Activated CD4-positive, CD25-positive, alpha-beta regulatory T cell treated with anti-CD3 and anti-CD28 coated beads, Interleukin-2, amount 50 U/mL, for 24 hours (primary cell): ENCODE measurements at regions not wholly inside any gene's neighbourhood (a gene's known extent, or its start where the extent isn't known, plus 50 kb on each side); places are given as distances from the start of the nearest gene placed in this dataset.
A peak's percentile ranks its signal among the peaks of the same experiment; 100 is the strongest.
"Not testable (repeated sequence)": the region's sequence is repeated elsewhere in the genome, so short reads cannot be mapped to it uniquely, and the experiment has no call there.

ENCODE experiments used
- ATAC-seq, 2 donors: fragments of 150-1000 bp; cut with Tn5 transposase; one replicate each; pipeline ENCODE4 v1.10.0; 2021; ENCODE audit warnings: mild to moderate bottlenecking in 1 of 2, moderate library complexity in 1 of 2

DNA sequence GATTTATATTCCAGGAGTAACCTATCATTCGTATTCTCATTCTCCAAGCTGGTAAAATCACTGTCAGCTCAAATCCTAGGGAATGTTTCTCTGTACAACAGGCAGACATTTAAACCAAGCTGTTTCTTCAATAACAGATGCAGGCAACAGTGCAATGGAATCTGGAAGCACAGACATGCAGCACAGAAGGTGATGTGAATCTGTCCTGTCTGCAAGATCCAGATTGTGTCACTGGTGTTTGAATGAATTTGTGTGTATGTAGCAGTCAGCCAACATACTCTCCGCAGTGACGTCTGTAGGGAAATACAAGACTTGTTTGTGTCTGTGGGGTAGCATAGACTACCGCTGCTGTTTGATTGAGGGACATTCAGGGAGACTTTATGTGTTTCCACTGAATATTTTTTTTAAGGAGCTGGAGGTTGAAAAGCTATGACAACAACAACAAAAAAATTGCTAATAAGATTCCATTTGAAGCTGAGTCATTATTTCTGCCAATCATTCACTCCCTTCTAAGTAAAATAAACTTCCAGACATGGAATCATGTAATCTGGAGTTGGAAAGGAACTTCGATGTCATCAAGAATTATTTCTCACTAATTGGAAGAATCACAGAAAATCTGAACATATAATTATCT is 122.9 kb upstream of the MYO3A start:
- ATAC-seq: no peak

DNA sequence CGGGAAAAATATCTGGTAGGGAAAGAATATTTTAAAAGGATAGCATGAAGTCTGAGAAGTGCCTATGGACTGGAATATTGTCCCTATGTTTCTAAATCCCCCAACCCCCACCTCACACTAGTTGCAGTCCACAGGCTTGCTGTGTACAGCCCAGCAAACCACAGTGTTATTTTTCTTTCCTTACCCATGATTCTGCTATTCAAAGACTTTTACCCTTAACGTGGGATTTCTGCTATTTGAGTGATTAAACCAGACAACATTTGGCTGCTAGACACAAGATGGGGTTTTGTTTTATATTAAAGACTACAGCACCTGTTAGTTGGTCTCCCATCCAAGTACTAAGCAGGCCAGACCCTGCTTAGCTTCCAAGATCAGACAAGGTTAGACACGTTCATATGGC is 120.5 kb upstream of the MYO3A start:
- no peak for ATAC-seq

DNA sequence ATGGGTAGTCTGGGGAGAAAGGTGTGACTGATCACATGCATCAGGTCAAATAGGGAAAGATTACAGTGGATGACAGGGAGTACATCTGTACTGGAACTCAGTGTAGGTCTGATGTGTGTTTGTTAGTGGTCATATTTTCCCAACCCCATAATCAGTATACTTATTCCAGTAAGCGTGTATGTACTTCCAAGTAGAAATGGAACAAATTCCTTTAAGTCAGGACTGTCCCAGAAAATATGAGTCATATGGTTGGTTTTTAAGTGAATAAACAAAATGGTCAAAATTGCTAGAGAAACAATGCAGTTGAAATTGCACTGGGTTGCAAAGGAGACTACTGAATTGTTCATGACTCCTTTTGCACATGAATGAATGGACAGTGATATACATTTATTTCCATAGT is 118.8 kb upstream of the MYO3A start:
- peak in 1 of 2 donors; percentile 13 for ATAC-seq

DNA sequence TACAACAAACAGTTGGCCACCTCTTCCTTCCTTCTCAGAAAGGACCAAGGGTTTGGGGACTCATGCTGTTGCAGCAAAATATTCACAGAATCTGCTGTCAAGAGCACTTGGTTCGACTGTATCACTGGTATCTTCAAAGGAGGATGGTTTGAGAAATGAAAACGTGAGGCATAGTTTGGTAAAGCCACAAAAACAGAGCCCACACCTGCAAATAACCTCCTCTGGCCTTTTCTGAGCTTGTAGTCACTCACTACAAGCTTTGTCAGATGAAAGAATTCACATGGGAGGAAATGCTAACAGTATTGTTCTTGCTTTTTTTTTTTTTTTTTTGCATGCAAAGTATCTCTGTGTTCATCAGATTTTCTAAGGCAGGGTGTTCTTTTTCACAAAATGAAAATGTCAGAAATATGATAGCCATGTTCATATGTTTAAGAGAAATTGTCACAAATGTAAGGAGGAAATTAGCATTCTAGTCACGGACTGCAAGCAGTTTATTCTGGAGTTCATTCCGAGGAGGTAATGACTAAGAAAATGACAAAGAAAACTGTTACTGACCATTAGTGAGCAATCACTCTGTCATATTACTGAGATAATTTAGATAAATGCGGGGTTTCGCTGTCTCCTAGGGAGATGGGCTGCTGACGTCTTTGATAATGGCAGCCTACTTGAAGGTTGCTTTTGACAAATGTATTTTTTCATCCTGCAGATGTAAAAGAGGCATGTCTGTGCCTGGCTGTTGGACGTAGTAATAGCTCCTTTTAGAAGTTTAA is 117.8 kb upstream of the MYO3A start:
- ATAC-seq: no peak

DNA sequence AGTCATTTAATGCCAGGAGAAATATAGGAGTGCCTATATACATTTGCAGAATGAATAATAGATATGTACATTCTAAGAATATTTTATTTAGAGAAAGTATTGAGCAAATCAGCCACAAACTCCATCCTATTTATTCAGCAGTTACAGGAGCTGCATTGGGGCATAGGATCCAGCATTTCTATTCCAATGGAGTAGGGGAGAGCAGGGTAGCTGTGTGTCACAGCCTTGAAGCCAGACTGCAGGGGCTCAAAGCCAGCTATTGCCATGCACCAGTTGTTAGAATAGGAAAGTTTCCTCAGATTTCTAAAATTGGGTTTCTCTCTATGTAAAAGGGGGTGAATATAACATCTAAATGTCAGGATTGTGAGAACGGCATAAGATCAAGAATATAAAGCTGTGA is 116.8 kb upstream of the MYO3A start:
- no peak for ATAC-seq

DNA sequence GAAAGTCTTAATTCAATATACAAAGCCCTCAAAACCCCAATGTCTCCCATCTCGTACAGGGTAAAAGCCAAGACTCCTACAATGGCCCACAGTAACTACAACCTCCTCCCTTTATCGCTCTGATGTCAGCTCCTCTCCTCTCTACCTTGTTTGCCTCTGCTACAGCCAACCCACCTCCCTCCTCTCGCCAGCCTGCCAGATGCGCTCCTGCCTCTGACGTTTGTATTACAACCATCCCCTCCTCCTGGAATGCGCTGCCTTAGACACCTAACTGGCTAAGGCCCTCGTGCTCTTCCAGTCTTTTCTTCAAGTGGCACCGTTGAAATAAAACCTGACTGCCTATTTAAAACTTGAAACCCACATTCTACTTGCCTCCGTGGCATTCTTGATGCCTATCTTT is 115.3 kb upstream of the MYO3A start:
- no peak for ATAC-seq

DNA sequence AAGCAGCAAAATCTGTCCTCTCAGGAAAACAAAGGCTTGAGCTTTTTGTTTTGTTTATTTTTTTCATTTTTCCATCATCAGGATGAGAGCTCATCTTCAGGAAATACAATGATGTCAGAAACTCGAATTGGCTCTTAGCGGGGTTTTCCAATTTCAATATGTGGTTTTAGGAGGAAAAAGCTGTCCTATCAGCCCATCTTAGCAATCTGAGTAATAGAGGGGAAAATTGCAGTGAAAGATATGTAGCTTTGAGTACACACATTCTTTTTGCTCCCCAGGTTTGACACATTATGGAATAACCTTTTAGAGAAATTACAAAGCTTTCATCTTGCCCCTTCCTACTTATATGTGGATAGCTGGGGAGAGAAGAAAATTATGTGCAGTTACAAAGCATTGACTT is 113.6 kb upstream of the MYO3A start:
- no peak for ATAC-seq

DNA sequence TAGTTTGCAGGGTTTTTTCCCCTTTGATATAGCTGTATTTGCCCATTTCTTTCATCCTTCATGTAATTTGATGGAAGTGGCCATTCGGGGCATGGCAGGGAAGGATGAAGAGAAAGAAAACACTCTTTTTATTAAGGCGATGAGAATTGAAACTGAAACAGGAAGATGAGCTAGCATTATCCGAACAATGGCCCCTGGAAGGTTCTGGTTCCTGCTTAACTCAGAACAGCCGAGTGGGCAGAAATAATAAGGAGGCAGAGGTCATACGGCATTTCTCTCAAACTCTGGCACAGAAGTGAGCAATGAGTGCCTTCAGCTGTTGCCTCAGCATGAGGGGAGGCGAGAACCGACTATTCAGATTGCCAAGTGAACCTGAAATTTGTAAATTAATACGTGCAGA is 113.2 kb upstream of the MYO3A start:
- ATAC-seq: no peak

DNA sequence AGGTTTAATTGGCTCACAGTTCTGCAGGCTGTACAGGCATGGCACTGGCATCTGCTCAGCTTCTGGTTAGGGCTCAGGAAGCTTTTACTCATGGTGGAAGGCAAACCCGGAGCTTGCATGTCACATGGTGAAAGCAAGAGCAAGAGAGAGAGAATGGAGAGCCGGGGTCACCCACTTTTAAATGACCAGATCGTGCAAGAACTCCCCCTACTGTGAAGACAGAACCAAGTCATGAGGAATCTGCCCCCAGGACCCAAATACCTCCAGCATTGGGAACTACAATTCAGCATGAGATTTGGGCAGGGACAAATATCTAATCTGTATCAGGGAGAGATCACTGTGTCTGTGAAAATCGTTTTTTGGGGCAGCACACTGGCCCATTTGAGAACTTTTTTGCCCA is 110.0 kb upstream of the MYO3A start:
- no peak for ATAC-seq

DNA sequence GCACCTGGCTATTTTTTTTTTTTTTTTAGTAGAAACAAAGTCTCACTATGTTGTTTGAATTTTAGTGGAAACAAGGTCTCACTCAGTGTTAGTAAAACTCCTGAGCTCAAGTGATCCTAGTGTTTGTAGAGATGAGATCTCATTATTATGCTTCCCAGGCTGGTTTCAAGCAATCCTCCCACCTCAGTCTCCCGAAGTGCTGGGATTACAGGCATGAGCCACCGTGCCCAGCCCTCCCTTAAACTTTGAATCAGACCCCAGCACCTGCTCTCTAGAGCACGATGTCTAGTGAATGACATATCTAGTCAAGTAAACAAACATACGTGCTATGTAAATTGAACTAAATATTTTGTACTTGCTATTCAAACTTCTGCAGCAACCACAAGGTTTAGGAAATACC is 105.6 kb upstream of the MYO3A start:
- ATAC-seq: no peak

DNA sequence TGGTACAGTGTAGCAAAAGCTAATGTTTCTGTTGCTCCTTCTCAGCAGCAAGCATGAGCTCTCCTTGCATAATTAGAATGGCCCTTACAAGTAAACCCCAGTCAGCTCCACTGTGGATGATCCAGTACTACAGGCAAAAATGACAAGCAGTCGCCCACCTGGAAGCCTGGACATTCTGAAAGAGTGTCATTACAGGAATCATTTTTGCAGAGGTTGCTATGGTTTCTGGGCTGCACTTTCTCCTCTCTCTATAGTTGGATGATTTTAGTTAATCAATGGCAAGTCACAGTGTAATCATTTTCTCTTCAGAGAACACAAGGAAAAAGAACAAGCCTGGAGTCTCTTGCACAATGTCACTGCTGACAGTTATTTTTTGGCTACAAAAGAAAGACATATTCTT is 102.9 kb upstream of the MYO3A start:
- ATAC-seq: no peak

DNA sequence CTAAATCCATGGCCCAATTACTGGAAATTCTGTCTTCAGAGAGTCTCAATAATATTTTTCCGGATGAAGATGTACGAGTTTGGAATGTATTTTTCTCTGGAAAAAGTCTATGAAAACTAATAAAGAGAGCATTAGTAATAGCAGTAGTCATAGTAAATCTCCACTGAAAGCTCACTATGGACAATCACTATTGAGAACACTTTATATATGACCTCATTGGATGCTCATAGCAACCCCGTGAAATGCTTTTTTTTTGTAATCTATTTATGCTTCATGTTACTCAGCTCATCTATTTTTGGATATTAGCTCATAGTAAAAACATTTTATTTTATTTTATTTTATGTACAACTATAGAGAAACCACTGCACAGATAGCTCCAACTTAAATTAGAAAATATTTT is 94.3 kb upstream of the MYO3A start:
- no peak for ATAC-seq

DNA sequence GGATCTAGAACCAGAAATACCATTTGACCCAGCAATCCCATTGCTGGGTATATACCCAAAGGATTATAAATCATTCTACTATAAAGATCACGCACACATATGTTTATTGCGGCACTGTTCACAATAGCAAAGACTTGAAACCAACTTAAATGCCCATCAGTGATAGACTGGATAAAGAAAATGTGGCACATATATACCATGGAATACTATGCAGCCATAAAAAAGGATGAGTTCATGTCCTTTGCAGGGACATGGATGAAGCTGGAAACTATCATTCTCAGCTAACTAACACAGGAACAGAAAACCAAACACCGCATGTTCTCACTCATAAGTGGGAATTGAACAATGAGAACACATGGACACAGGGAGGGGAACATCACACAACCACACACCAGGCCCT is 93.2 kb upstream of the MYO3A start:
- ATAC-seq: not testable (repeated sequence)

DNA sequence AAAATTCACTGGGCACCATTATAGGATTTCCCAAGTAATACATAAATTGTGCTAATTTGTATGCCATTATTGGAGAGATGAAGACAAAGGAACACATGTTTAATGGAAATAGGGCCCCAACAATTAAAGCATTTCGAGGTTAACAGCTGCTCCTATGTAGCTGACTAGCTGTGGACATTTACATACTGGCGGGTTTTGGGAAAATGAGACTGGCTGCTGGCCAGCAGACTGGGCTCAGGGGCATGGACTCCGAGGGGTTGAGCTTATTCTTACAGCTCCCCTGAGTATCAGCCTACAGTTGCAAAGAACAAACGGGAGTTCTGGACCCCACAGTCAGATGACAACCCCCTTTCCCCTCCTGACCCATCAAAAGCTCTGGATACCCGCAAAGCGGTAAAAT is 91.9 kb upstream of the MYO3A start:
- no peak for ATAC-seq

DNA sequence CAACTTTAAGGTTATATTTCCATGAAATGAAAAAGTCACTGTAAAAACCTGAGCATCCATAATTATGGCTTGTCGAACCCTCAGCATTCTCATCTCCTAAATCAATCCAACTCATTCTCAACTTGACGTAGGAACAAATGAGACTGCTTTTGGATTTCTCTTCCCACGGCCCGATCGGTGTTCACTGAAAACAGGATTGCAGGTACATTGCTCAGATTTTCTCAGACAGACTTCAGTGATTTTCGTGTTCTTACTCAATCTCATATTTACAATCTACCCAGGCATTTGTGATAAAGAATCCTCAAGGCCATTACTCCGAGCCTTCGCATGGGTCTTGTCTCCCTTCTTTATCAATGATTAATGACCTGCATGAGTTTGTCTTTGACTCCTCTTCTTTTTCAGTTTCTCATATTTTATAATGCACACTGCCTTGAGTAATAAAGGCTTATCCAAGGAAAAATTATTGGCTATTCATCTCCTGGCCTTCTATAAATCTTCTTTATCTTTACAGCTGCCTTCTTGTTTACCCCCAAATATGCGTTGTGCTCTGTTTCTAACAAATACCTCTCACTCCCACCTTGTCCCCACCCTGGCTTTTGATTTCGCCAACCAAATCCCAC is 90.4 kb upstream of the MYO3A start:
- ATAC-seq: no peak

DNA sequence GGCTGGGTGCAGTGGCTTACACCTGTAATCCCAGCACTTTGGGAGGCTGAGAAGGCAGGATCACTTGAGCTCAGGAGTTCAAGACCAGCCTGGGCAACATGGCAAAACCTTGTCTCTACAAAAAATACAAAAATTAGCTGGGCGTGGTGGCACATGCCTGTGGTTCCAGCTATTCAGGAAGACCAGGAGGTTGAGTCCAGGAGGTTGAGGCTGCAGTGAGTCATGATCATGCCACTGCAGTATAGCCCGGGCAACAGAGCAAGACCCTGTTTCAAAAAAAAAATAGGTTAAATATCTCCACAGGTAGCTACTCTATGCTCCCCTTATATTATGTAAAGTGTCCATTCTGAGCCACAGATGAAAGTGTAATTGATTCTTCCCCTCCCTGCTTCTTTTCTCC is 89.3 kb upstream of the MYO3A start:
- not testable (repeated sequence) for ATAC-seq

DNA sequence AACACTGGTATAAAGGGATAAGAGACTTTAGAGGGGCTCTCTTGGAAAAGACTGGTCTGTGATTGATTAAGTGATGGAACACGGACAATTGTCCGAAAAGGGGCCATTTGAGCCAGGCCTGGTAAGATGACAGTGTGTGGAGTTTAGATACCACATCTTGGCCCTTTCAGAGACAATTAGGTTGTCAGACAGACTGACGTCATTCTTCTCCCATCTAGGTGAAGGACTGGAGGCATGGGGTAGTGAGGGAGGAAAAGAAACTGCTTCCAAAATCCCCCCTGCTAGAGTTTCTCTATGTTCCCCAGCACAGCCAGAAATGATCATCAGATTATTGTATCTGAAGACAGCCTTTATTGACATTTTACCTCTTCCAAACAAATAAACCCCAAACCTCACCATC is 84.8 kb upstream of the MYO3A start:
- no peak for ATAC-seq

DNA sequence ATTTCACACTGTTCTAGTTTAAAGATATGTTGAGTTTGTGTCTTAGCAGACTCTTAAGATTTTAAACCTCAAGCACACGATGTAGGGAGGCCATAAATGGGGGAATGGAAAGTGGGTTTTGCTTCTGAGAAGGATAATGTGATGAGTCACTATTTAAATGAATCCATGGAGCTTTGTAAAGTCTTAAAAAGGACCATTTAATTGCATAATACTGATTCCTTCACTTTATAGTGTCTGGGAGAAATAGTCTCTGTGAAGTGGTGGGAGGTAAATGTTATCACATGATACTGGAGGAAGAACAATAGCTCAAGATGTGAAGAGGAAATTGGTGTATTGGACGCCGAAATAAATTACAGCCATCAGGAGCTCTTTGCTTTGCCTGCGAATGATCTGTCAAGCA is 84.0 kb upstream of the MYO3A start:
- no peak for ATAC-seq

DNA sequence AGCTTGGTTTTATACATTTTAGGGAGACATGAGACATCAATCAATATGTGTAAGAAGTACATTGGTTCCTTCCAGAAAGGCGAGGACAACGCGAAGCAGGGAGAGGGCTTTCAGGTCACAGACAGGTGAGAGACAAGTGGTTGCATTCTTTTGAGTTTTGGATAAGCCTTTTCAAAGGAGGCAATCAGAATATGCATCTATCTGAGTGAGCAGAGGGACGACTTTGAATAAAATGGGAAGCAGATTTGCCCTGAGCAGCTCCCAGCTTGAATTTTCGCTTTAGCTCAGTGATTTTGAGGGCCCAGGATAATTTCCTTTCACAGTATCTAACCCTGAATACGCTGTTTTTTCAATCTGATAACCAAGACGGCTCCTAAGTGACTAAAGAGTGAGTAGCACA is 82.5 kb upstream of the MYO3A start:
- ATAC-seq: no peak

DNA sequence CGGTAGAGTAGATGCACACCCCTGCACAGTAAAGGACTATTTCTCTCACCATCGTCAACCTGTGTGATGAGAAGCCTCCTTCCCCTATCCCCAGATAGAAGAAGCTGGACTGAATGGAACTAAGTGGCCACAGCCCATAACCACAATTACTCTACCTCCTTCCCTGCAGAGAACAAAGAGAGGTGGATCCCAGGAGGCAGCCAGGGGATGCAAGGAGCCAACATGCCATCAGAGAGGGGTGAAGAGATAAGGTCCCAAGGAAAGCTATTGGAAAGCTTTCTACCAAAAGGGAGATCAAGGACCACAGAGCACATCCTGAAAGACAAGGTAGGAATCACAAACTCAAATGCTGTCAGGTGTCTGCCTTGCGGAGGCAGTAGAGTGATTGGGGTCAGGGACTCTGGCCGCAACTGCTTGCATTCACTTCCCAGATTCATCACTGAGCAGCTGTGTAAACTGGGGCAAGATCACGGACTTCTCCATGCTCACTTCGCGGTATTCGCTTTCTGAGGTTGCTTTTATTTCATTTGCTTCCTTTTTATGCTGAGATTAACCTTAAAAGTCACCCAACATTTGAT is 81.6 kb upstream of the MYO3A start:
- ATAC-seq: no peak

DNA sequence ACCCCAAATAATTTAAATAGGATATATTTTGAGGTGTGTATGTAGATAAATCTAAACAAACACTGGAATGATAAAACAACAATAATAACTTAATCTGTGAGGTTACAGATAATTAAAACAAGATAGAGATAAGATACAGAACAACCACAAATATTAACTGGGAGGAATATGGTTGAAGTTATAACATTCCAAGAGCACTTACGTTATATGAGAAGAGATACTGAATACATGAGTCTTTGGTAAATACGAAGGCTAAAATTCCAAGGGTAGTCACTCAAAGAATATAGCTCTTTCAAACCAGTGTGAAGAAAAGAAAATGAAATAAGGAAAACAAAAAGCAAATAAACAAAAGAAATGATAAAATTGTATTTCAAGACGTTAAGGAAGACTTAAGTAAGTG is 76.0 kb upstream of the MYO3A start:
- ATAC-seq: no peak

DNA sequence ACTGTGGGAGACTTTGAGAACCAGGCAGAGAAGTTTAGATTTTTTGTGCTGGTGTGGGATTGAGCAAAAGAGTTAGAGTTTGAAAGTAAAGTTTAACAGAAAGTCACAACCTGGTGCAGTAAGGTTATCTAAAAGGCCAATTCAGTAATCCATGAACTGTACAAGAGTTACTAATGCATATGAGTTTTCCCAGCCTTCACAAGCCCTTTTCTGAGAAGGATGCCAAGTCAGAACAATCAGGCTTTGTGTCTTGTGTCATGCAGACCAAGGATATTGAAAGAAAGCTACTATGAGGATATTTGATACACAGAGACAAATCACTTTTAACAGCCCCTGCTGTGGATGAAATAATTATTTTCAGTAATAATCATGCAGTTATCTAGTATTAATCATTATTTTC is 68.8 kb upstream of the MYO3A start:
- ATAC-seq: no peak

DNA sequence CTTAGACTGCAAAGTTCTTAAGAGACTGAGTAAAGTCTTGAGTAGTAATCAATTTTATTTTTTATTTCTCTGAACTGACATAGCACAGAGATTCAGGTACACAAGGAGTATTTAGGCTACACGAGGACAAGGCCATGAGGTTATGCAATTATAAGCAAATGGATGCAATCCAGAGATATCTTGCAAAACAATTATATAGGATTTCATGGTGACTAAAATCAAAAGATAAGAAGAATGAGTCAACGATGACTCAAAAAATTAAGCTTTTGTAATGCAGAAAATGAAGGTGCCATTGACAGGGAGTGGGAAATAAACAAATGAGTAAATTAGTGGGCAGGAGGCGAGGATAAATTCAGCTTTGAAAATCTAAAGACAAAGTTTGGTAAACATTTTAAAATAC is 66.7 kb upstream of the MYO3A start:
- ATAC-seq: no peak

DNA sequence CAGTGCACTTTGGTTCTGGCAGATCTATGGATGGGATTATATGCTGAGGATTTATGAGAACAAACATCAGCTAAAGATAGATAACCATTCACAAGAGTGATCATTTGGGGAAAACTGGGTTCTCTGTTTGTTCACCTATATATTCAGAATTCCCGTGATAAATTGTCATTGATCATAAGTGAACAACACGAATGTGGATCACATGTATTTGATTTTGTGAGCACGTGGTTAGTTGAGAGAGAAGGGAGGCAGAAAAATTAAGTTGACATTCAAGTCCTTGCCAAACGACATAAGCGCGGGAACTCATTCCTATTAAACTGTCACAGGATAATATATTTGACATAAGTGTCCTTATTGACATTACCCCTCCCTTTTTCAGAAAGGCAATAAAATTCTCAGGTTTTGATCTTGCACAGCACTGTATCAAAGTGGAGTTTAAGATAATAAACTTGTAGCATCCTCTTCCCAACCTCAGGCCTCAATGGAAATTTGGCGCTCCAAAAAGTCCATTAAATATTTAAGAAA is 64.9 kb upstream of the MYO3A start:
- no peak for ATAC-seq
